Fibroblast of lung (primary cell): ENCODE measurements at regions not wholly inside any gene's neighbourhood (a gene's known extent, or its start where the extent isn't known, plus 50 kb on each side); places are given as distances from the start of the nearest gene placed in this dataset.

Source experiments
- DNase-seq, 2 donors: peaks; one replicate each; pipeline versions ENCODE4 v3.0.0 to v3.0.0-alpha.2; 2010; ENCODE audit warnings: low read depth in 2 of 2
- H2AFZ ChIP-seq: 2 replicates; pipeline ENCODE4 v1.5.1; 2012; ENCODE audit warnings: low read length, control low read depth, inconsistent platforms
- H3K27ac ChIP-seq: 2 replicates; pipeline ENCODE4 v1.5.1; 2011; ENCODE audit warnings: low read length, control low read depth; ENCODE audit not compliant: insufficient read depth
- H3K27me3 ChIP-seq: 2 replicates; pipeline ENCODE4 v1.5.1; 2011; ENCODE audit warnings: mild to moderate bottlenecking, low read length; ENCODE audit not compliant: control insufficient read depth, insufficient read depth
- H3K36me3 ChIP-seq: 2 replicates; pipeline ENCODE4 v1.5.1; 2011; ENCODE audit warnings: low read length; ENCODE audit not compliant: control insufficient read depth, insufficient read depth
- H3K4me1 ChIP-seq: 2 replicates; pipeline ENCODE4 v1.5.1; 2011; ENCODE audit warnings: low read length; ENCODE audit not compliant: control insufficient read depth, insufficient read depth; ENCODE audit errors: extremely low read depth
- H3K4me2 ChIP-seq: 2 replicates; pipeline ENCODE4 v1.5.1; 2011; ENCODE audit warnings: low read length, control low read depth; ENCODE audit not compliant: insufficient read depth; ENCODE audit errors: extremely low read depth
- H3K4me3 ChIP-seq, 4 experiments: fragments of 200-600 bp in 1 of 4; sonication (generic) in 1 of 4; replicated peaks in 1 of 4; 2 replicates each; pipeline ENCODE4 v1.5.1; 2011 to 2016; ENCODE audit warnings: low read length in 4 of 4, low read depth in 3 of 4, mild to moderate bottlenecking in 3 of 4, control low read depth in 2 of 4, inconsistent platforms in 1 of 4, mixed read lengths in 1 of 4; ENCODE audit not compliant: insufficient read depth in 1 of 4; ENCODE audit errors: control extremely low read depth in 1 of 4
- H3K79me2 ChIP-seq: 2 replicates; pipeline ENCODE4 v1.5.1; 2012; ENCODE audit warnings: mild to moderate bottlenecking, low read length, inconsistent platforms; ENCODE audit not compliant: control insufficient read depth, insufficient read depth
- H3K9ac ChIP-seq: 2 replicates; pipeline ENCODE4 v1.5.1; 2011; ENCODE audit warnings: mild to moderate bottlenecking, low read length, control low read depth; ENCODE audit not compliant: insufficient read depth
- H3K9me3 ChIP-seq: 2 replicates; pipeline ENCODE4 v1.5.1; 2012; ENCODE audit warnings: low read depth, low read length; ENCODE audit not compliant: control insufficient read depth, insufficient read depth
- H4K20me1 ChIP-seq: 2 replicates; pipeline ENCODE4 v1.5.1; 2011; ENCODE audit warnings: low read length; ENCODE audit not compliant: control insufficient read depth, insufficient read depth; ENCODE audit errors: extremely low read depth
- CTCF ChIP-seq, 2 donors: IDR thresholded peaks in 1 of 2; conservative IDR thresholded peaks in 1 of 2; 1 replicate in 1 of 2; 2 replicates in 1 of 2; pipeline ENCODE4 v1.5.1; 2011 to 2012; ENCODE audit warnings: low read length in 2 of 2, control low read depth in 1 of 2, inconsistent platforms in 1 of 2, low read depth in 1 of 2, mild to moderate bottlenecking in 1 of 2
- EZH2 ChIP-seq: IDR thresholded peaks from 2 replicates; pipeline ENCODE4 v1.5.1; 2012; ENCODE audit warnings: low read length, control low read depth, mild to moderate bottlenecking; ENCODE audit errors: missing control alignments

GRCh38 chr10:62687230-62687748 is 117.2 kb upstream of the ADO start:
- Histone ChIP-seq H3K4me3 (no peak overlapping the region), H3K9ac (no peak overlapping the region), H4K20me1 (no peaks in the 10 kb centered on the region), H3K36me3 (no peaks in the 10 kb centered on the region), H3K79me2 (no peaks in the 10 kb centered on the region), H3K27ac (no peak overlapping the region), H3K27me3 (peaks cover 3% of the 10 kb centered on the region), H3K9me3 (no peaks in the 10 kb centered on the region), H3K4me1 (no peaks in the 10 kb centered on the region), H3K4me2 (no peak overlapping the region), H2AFZ (no peak overlapping the region)
- TF ChIP-seq EZH2 (no peak), CTCF (conservative IDR thresholded peaks at IDR 0.05 in 1 of 2, IDR thresholded peaks at IDR 0.05 in 1 of 2; ENCODE audit: low read depth in 1 of 2, low read length in 2 of 2) (no peak)
- peak; percentile 35 to 72 for DNase-seq

GRCh38 chr10:62688971-62689700 is 115.4 kb upstream of the ADO start:
- H3K9ac ChIP-seq = no peak overlapping the region
- no peak overlapping the region for H3K4me2 ChIP-seq
- no peak overlapping the region for H3K27ac ChIP-seq
- no peak for DNase-seq
- peaks cover 3% of the 10 kb centered on the region for H3K27me3 ChIP-seq
- no peak overlapping the region for H2AFZ ChIP-seq
- H3K4me1 ChIP-seq = no peaks in the 10 kb centered on the region
- TF ChIP-seq EZH2 (no peak), CTCF (conservative IDR thresholded peaks at IDR 0.05 in 1 of 2, IDR thresholded peaks at IDR 0.05 in 1 of 2; ENCODE audit: low read depth in 1 of 2, low read length in 2 of 2) (no peak)
- H4K20me1 ChIP-seq = no peaks in the 10 kb centered on the region
- H3K79me2 ChIP-seq = no peaks in the 10 kb centered on the region
- H3K36me3 ChIP-seq = no peaks in the 10 kb centered on the region
- H3K4me3 ChIP-seq = no peak overlapping the region
- no peaks in the 10 kb centered on the region for H3K9me3 ChIP-seq

GRCh38 chr10:62689712-62690111 is 114.8 kb upstream of the ADO start:
- TF ChIP-seq CTCF (conservative IDR thresholded peaks at IDR 0.05 in 1 of 2, IDR thresholded peaks at IDR 0.05 in 1 of 2; ENCODE audit: low read depth in 1 of 2, low read length in 2 of 2) (no peak), EZH2 (no peak)
- Histone ChIP-seq H3K27ac (no peak overlapping the region), H3K9me3 (no peaks in the 10 kb centered on the region), H3K4me1 (no peaks in the 10 kb centered on the region), H3K4me3 (no peak overlapping the region), H3K79me2 (no peaks in the 10 kb centered on the region), H4K20me1 (no peaks in the 10 kb centered on the region), H3K9ac (no peak overlapping the region), H3K4me2 (no peak overlapping the region), H2AFZ (no peak overlapping the region), H3K36me3 (no peaks in the 10 kb centered on the region), H3K27me3 (peaks cover under 1% of the 10 kb centered on the region)
- DNase-seq = no peak
